ENCODE measurements at regions not wholly inside any gene's neighbourhood (a gene's known extent, or its start where the extent isn't known, plus 50 kb on each side); places are given as distances from the start of the nearest gene placed in this dataset.

DNA sequence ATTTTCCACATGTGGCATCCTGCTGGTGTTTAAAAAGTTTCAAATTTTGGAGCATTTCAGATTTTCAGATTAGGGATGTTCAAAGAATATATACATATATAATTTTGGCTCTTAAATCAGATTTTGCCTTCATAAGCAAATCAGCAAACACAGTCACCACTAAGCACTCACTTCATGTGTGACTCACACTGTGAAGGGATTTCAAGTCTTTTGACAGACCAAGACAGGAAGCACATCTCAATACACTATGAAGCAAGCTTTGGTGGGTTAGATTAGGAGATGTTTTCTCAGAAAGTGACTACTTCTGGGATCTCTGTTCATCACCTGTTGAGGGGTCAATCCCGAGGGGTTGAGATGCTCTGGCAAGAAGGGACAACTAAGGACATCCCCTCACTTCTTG lies 227.8 kb upstream of the RBBP8 start:
- TF ChIP-seq POLR2A (IDR thresholded peaks at IDR 0.05), result no peak
- TF ChIP-seq, protein P1, sequence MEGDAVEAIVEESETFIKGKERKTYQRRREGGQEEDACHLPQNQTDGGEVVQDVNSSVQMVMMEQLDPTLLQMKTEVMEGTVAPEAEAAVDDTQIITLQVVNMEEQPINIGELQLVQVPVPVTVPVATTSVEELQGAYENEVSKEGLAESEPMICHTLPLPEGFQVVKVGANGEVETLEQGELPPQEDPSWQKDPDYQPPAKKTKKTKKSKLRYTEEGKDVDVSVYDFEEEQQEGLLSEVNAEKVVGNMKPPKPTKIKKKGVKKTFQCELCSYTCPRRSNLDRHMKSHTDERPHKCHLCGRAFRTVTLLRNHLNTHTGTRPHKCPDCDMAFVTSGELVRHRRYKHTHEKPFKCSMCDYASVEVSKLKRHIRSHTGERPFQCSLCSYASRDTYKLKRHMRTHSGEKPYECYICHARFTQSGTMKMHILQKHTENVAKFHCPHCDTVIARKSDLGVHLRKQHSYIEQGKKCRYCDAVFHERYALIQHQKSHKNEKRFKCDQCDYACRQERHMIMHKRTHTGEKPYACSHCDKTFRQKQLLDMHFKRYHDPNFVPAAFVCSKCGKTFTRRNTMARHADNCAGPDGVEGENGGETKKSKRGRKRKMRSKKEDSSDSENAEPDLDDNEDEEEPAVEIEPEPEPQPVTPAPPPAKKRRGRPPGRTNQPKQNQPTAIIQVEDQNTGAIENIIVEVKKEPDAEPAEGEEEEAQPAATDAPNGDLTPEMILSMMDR (IDR thresholded peaks at IDR 0.05), result no peak

Data from suprapubic skin (tissue), 3 donors.